Dermis blood vessel endothelial cell (primary cell): ENCODE measurements at regions not wholly inside any gene's neighbourhood (a gene's known extent, or its start where the extent isn't known, plus 50 kb on each side); places are given as distances from the start of the nearest gene placed in this dataset.
"Not testable (repeated sequence)": the region's sequence is repeated elsewhere in the genome, so short reads cannot be mapped to it uniquely, and the experiment has no call there.

Experiments used
- DNase-seq: peaks from one replicate; pipeline ENCODE4 v3.0.0; 2010

- not testable (repeated sequence) for DNase-seq
Measured at GRCh38 chr14:105923520-105924191, 397.3 kb downstream of the TMEM121 start.

- no peak for DNase-seq
Measured at GRCh38 chr14:105924951-105925591, 398.7 kb downstream of the TMEM121 start.

DNA sequence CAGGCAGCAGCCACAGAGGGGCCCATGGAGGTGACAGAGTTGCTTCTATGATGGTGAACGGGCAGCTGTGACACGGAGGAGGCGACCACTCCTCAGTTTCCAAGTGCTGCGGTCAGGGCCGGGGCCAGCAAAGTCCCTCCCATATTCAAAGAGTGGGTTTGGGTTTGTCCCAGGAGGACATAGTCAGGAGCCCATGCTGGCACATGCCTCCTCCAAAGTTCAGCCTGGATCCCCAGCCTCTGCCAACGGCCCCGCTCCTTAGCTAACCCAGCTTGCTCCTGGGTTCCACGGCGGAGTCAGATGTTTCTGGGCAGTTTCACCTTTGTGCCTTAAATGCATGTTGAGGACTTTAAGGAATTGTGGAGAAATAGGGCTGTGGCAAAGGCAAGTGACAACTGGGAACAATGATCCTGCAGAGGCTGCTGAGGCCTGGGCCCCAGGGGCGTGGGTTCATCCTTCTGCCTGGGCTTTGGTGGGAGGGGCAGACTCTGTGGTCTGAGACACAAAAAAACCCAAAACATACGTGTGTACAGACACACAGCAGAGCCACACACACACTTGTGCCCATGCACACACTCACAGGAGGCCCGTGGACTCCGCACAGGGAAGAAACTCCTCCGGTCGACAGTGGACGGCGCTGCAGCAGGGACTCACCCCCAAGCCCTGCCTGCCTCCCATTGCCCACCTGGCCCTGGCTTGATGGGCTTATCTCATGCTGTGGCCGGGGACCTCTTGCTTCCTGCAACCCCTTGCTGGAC lies 399.4 kb downstream of the TMEM121 start:
- no peak for DNase-seq

GRCh38 chr14:105926373-105927095 lies 400.2 kb downstream of the TMEM121 start:
- no peak for DNase-seq

- no peak for DNase-seq
Measured at GRCh38 chr14:105927096-105928060, 401.0 kb downstream of the TMEM121 start.

DNA sequence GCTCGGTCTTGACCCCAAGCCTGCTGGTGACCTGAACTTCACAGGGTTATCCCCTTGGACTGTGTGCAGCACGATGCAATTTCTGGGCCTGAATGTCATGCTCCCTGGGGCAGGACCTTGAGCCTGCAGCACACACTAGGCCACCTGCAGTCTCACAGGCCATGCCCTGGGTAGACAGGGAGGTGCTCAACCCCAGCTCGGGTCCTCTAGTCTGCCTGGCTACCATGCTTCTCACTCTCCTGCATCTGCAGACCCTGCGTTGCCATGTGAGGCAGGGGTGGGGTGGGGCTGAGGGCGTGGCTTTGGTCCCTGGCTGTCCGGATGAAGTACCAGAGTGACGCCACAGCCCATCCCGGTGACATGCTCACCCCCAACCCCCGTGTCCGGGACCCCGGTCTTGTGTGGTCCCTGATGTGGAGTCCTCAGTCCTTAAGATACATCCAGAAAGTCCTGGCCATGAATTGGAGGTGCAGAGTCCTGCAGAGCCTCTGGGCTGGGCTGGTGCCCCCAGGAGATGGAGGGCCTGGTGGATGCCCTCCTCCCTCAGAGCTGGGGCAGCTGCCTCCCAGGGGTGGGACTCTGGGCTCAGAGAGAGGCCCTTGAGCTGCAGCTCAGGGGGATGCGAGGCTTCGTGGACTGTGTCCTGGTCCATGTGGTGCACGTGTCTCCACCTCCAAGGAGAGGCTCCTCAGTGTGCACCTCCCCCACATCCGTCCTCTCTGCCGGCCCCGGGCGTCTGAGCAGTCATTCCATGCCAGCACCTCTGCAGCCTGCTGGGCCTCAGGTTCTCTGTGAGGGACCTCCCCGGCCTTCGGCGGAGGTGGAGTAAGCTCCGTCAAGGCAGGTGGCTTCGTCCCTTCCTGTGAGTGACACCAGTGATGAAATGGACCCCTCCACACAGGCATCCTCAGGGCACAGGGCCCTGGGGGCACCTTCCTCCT lies 402.1 kb downstream of the TMEM121 start:
- not testable (repeated sequence) for DNase-seq

DNA sequence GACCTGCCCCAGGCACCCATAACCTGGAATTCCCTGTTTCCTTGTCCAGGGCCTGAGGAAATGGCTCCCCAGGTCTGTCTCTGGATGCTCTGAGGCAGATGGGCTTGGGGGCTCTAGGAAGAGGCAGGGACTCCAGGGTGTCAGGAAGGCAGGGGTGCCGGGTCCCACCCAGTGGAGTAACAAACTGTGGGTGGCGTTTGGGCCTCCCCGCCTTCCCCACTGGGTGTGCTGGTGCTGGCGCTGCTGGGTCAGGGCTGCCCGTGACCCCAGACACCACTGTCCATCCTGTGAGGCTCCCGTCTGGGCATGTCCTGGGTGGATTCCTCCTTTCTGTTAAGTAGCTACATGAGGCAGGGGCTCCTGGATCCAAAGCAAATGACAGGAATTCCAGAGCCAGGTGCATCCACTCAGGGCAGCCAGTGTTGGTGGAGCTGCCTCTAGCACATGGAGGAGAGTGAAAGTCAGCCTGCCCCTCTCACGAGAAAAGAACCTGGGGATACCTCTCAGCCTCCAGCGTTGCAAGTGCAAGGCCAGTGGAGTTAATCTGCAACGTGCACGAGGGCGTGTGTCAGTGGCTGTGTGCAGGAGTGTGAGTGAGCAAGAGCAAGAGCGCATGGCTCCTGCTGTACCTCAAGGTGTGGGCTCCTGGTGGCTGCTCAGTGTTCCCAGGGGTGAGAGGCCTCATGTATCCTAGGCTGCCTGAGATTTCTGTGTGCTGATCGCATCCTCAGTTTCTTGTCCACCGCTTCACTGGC lies 403.1 kb downstream of the TMEM121 start:
- DNase-seq: no peak

DNA sequence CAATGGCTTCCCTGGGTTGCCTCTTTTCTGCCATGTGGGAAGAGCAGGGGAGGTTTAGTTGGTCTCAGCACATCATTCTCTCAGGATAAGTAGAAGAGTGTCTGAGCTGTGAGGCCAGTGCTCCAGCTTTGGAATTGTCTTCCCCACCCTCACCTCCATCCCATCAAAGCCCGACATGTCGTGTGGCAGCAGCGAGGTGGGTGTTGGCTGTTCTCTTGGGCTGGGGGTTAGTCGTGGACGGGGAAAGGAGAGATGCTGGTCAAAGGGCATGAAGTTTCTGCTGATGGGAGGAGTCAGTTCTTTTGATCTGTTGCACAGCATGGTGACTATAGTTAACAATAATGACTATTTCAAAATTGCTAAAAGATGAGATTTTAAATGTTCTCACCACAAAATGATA lies 404.2 kb downstream of the TMEM121 start:
- DNase-seq: no peak

DNA sequence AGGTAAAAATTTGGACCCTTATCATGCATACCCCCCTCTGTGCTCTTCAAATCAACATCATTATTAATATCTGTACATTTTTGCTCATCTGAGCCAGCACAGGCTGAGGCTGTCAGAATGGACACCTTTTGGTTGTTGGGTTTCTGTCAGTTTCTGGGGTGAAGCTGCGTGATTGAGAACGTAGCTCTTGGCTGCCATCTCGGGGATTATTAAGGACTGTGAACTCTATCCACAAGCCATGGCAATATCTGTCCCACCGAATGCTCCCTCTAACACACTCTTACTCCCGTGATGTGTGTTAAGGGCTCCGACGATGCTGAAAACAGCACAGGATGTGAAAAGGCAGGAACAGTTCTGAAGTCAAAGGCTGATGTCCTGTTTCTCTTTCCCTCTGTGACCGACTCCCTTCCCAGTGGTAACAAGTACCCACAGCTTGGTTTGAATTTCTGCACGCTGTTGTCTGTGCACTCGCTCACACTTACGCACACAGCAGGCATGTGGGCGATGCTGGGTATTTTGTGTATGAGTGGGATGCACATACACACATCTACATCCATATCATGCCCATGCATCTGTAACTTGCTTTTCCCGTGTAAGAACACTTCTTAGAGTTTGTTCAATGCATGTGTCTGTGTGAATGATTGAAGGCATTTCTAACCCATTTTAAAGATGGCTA lies 405.6 kb downstream of the TMEM121 start:
- no peak for DNase-seq

- DNase-seq: no peak
Measured at GRCh38 chr14:105933238-105933637, 406.9 kb downstream of the TMEM121 start.

DNA sequence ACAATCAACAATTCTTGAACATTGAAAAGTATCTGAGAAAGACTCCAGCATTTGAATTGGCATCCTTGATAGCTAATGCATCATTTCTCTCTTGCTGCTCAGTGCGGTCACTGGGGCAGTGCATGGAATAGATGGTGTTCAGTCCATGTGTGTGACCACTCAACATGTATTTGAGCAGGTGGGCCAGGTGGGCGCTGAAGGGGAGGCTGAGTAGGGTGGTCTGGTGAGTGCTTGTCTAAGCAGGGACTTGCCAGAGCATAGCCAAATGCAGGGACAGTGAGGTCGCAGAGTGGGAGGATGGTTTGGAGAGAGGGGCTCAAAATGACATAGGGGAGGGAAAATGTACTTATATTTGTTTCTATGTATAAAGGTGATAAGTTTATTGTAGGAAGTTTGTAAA lies 409.0 kb downstream of the TMEM121 start:
- DNase-seq: no peak

GRCh38 chr14:105937253-105938054 lies 411.1 kb downstream of the TMEM121 start:
- DNase-seq: no peak

DNA sequence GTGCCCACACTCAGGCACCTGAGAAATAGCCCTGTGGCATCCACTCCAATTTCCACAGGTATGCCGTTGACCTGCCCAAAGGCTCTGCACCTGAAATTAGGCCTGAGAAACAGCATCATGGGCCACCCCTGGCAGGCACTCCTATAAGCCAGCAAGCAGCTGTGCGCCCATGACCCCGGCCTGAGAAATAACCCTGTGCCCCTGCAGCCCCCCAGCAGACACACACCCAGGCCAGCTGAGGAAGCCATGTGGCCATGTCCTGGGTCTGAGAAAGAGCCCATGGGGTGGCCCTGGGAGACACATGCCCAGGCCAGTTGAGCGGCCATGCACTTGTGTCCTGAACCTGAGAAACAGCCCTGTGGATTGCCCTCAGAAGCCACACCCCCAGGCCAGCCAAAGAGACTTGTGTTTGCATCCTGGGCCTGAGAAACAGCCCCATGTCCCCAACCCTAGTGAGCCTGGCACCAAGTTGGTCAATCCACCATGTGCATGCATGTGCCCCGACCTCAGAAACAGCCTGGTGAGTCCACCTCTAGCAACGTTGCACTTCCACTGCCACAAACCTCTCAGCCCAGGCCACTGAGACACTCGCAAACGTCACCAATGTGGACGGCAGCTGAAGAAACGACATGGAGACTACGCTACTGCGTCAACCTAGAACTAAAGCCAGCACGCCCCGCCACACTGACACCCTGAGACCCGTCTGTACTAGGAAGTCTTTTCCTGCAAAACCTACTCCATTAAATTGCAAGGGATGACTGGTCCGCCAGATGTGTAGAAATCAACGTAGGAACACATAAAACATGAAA lies 411.9 kb downstream of the TMEM121 start:
- no peak for DNase-seq

GRCh38 chr14:105938959-105939358 lies 412.6 kb downstream of the TMEM121 start:
- no peak for DNase-seq

DNA sequence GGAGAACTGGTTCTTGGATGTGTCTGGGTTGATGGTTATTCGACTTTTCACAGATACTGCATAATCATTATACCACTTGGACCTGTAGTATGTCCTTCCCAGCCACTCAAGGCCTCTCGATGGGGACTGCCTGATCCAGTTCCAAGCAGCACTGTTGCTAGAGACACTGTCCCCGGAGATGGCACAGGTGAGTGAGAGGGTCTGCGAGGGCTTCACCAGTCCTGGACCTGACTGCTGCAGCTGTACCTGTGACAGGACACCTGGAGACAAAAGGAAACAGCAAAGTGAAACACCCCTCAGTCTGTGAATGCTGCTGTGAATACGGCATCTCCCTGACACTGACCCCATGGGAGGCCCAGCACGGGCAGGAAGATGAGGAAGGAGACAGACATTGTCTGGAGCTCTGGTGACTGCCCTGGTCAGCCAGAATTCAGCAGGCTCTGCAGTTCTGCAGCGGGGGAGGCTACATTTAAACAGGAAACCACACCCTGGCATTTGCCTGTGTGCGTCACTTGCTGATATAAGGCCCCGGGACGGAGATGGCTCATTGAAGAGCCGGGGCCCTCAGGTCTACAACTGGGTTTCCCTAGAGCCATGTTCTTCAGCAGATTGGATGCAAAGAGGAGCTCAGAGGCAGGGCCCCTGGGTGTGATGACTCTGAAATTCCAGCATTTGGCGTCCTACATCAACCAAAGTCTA lies 413.6 kb downstream of the TMEM121 start:
- DNase-seq: no peak

DNA sequence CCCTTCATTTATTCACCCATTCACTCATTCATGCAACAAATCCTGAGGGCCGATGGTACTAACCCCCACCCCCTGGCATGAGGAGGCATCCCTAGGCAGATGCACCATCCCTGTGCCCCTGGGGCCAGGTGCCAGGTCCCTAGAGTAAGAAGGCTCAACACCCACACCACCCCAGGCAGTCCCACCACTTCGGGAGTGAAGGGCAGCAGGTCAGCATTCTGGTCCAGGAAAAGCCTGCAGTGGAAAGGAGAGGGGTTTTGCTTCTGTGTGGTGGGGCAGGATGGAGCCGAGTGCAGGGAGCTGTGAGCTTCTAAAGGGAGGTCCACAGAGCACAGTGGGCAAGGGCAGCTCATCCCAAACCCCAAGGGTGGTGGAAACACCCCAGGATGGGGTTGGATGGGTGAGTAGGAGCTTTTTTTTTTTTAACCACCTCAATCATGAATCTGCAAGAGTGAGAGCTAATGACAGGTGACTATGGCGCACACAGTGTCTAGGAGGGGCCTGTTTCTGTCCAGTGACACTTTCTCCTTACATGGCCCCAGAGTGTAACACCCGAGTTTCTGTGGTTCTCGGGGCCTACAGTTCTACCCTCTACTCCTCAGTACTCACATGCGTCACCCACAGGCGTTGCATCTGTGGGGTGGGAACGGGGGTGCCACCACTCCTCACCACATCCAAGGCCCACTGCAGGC lies 414.3 kb downstream of the TMEM121 start:
- no peak for DNase-seq
